ENCODE measurements at regions not wholly inside any gene's neighbourhood (a gene's known extent, or its start where the extent isn't known, plus 50 kb on each side); places are given as distances from the start of the nearest gene placed in this dataset.

DNA sequence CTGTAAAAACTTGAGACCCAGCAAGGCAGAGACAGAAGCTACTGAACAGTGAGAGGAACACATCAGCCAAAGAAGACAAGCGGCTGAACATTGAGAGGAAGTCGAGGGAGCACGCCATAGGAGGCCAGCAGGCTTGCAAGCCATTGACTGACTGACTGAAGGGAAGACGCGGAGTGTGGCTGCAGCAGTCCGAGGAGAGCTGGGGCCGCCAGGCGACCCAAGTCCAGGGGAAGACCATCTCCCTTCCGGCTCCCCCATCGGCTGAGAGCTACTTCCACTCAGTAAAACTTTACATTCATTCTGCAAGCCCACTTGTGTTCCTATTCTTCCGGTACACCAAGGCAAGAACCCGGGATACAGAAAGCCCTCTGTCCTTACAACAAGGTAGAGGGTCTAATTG is 167.3 kb upstream of the MBL2 start:
- TF ChIP-seq CTCF (optimal IDR thresholded peaks at IDR 0.05 in 1 of 3, IDR thresholded peaks at IDR 0.05 in 1 of 3, conservative IDR thresholded peaks at IDR 0.05 in 1 of 3; ENCODE audit: extremely low read depth in 1 of 3, insufficient read depth in 2 of 3, low read length in 3 of 3) (no peak), EZH2 (IDR thresholded peaks at IDR 0.05; ENCODE audit: low read length) (no peak)
